OCI-LY7 (cell line): ENCODE measurements at regions not wholly inside any gene's neighbourhood (a gene's known extent, or its start where the extent isn't known, plus 50 kb on each side); places are given as distances from the start of the nearest gene placed in this dataset.

Experiments used
- BruUV-seq: library from RNA; stranded (reverse); fragments of 400-500 nt; replicated peaks from 2 replicates; lab custom pipeline; 2021; lab: Mats Ljungman, UMichigan
- CTCF ChIA-PET: fragments of 300-600 bp; sonication (Branson Sonifier 250); formaldehyde crosslinking; loops from one replicate; lab custom pipeline; 2022; ENCODE audit warnings: antibody characterized with exemption; ENCODE audit not compliant: unreplicated experiment; lab: Charles Lee
- POLR2A ChIA-PET: fragments of 300-600 bp; sonication (Branson Sonifier 250); formaldehyde crosslinking; loops from one replicate; lab custom pipeline; 2022; ENCODE audit warnings: antibody characterized with exemption; lab: Charles Lee
- DNase-seq: peaks from one replicate; pipeline ENCODE4 v3.0.0-alpha.2; 2015; ENCODE audit warnings: low spot score
- H2AFZ ChIP-seq: fragments of 200-600 bp; sonication (generic), shearing (Covaris generic); 2 replicates; pipeline ENCODE4 v1.6.1; 2014; ENCODE audit warnings: mild to moderate bottlenecking, antibody characterized with exemption, low read length, moderate library complexity
- H3K27ac ChIP-seq: fragments of 200-600 bp; sonication (generic); 2 replicates; pipeline ENCODE4 v1.5.1; 2014; ENCODE audit warnings: mixed run types, low read depth, mild to moderate bottlenecking, moderate library complexity, low read length, inconsistent platforms; ENCODE audit not compliant: poor library complexity, severe bottlenecking
- H3K36me3 ChIP-seq: fragments of 200-600 bp; sonication (generic); 2 replicates; pipeline ENCODE4 v1.6.1; 2014; ENCODE audit warnings: mild to moderate bottlenecking, antibody characterized with exemption, low read length, moderate library complexity, mixed read lengths; ENCODE audit not compliant: insufficient read depth
- H3K4me1 ChIP-seq: fragments of 200-600 bp; sonication (generic); 2 replicates; pipeline ENCODE4 v1.5.1; 2014; ENCODE audit warnings: mild to moderate bottlenecking, low read length; ENCODE audit not compliant: insufficient read depth, poor library complexity, severe bottlenecking
- H3K4me2 ChIP-seq: fragments of 200-600 bp; sonication (generic); 2 replicates; pipeline ENCODE4 v1.6.1; 2014; ENCODE audit warnings: mild to moderate bottlenecking, low read length
- H3K4me3 ChIP-seq: fragments of 200-600 bp; sonication (generic); 2 replicates; pipeline ENCODE4 v1.5.1; 2014; ENCODE audit warnings: mild to moderate bottlenecking, low read depth, low read length; ENCODE audit not compliant: poor library complexity, severe bottlenecking
- H3K79me2 ChIP-seq: fragments of 200-600 bp; sonication (generic); 2 replicates; pipeline ENCODE4 v1.6.1; 2016; ENCODE audit warnings: low read depth, mild to moderate bottlenecking, low read length, moderate library complexity, mixed read lengths; ENCODE audit not compliant: insufficient read depth
- H3K9me2 ChIP-seq: fragments of 200-600 bp; sonication (generic); 2 replicates; pipeline ENCODE4 v1.6.1; 2016; ENCODE audit warnings: mild to moderate bottlenecking, low read length, mixed read lengths; ENCODE audit not compliant: insufficient read depth
- H3K9me3 ChIP-seq: fragments of 200-600 bp; sonication (generic); 2 replicates; pipeline ENCODE4 v1.6.1; 2014; ENCODE audit warnings: mild to moderate bottlenecking, mixed run types, low read length, mixed read lengths
- H4K20me1 ChIP-seq: fragments of 200-600 bp; sonication (generic); 2 replicates; pipeline ENCODE4 v1.6.1; 2014; ENCODE audit warnings: mild to moderate bottlenecking, antibody characterized with exemption, low read length, moderate library complexity, mixed read lengths; ENCODE audit not compliant: insufficient read depth
- EZH2phosphoT487 ChIP-seq: fragments of 200-600 bp; sonication (generic); IDR thresholded peaks from 2 replicates; pipeline ENCODE4 v1.6.1; 2018; ENCODE audit warnings: low read depth, borderline replicate concordance, mild to moderate bottlenecking, mixed run types, antibody characterized with exemption, low read length, moderate library complexity, mixed read lengths
- intact Hi-C: fragments of 100-400 bp; cut with micrococcal nuclease; formaldehyde crosslinking; loops from one replicate; pipeline ENCODE4 v1.10.0; 2022; ENCODE audit not compliant: unreplicated experiment
- TF ChIP-seq, protein P1 (sequence below): fragments of 200-600 bp; sonication (generic); conservative IDR thresholded peaks from 2 replicates; pipeline ENCODE4 v1.5.1; 2014; ENCODE audit warnings: mild to moderate bottlenecking, antibody characterized with exemption, low read length, moderate library complexity, mixed read lengths

DNA sequence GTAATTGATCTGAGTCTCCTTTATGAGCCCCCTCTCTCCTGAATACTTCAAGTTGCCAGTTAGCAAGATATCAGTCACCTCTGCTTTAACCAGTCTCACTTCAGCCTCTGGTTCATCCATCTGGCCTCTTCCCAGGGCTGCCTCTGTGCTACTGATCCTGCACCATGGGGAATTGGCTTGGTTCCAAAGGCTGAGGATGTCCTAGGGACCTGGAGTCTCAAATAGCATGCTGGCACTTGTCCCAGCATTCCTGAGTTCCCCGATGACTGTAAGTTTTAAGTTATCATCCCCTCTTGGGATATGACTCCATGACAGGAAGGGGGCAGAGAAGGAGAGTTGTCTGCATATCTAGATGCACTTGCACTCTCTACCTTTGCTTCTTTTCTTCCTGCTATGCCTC lies 252.0 kb downstream of the PTBP2 start:
- TF ChIP-seq, protein P1, sequence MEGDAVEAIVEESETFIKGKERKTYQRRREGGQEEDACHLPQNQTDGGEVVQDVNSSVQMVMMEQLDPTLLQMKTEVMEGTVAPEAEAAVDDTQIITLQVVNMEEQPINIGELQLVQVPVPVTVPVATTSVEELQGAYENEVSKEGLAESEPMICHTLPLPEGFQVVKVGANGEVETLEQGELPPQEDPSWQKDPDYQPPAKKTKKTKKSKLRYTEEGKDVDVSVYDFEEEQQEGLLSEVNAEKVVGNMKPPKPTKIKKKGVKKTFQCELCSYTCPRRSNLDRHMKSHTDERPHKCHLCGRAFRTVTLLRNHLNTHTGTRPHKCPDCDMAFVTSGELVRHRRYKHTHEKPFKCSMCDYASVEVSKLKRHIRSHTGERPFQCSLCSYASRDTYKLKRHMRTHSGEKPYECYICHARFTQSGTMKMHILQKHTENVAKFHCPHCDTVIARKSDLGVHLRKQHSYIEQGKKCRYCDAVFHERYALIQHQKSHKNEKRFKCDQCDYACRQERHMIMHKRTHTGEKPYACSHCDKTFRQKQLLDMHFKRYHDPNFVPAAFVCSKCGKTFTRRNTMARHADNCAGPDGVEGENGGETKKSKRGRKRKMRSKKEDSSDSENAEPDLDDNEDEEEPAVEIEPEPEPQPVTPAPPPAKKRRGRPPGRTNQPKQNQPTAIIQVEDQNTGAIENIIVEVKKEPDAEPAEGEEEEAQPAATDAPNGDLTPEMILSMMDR: no peak
- TF ChIP-seq EZH2phosphoT487: no peak
- DNase-seq: no peak
- Histone ChIP-seq H3K4me1 (no peaks in the 10 kb centered on the region), H3K79me2 (no peaks in the 10 kb centered on the region), H3K27ac (no peak overlapping the region), H4K20me1 (no peaks in the 10 kb centered on the region), H3K9me2 (no peaks in the 10 kb centered on the region), H2AFZ (no peak overlapping the region), H3K4me3 (no peak overlapping the region), H3K36me3 (no peaks in the 10 kb centered on the region), H3K9me3 (no peaks in the 10 kb centered on the region), H3K4me2 (no peak overlapping the region)
- intact Hi-C loops: no loop called here
- ChIA-PET CTCF (no interaction called here), POLR2A (no interaction called here)
- BruUV-seq: no TSS peak

DNA sequence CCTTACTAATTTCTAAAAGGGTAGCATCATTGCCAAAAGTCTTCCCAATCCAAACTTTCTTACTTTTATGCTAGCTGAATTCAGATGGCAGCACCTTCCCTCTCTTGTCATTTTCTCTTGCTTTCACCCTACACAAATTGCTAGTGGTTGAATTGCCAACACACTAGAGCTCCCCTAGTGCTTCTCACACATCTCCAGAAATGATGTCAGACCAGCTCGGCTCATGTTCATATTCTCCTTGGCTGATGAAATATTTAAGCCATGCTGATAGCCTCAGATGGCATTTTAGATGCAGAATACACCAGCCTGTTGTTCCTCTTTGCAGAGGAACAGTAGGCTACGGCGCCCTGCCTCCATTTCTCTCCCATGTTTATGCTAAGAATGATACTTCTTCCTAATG lies 256.9 kb downstream of the PTBP2 start:
- no peaks in the 10 kb centered on the region for H3K9me3 ChIP-seq
- no peaks in the 10 kb centered on the region for H3K36me3 ChIP-seq
- H3K9me2 ChIP-seq: no peaks in the 10 kb centered on the region
- ChIA-PET CTCF (no interaction called here), POLR2A (no interaction called here)
- BruUV-seq: no TSS peak
- H3K4me2 ChIP-seq: no peak overlapping the region
- H4K20me1 ChIP-seq: no peaks in the 10 kb centered on the region
- intact Hi-C loops: no loop called here
- H3K4me1 ChIP-seq: no peaks in the 10 kb centered on the region
- TF ChIP-seq, protein P1: no peak
- TF ChIP-seq EZH2phosphoT487: no peak
- H3K79me2 ChIP-seq: no peaks in the 10 kb centered on the region
- no peak overlapping the region for H2AFZ ChIP-seq
- DNase-seq: no peak
- H3K27ac ChIP-seq: no peak overlapping the region
- no peak overlapping the region for H3K4me3 ChIP-seq

DNA sequence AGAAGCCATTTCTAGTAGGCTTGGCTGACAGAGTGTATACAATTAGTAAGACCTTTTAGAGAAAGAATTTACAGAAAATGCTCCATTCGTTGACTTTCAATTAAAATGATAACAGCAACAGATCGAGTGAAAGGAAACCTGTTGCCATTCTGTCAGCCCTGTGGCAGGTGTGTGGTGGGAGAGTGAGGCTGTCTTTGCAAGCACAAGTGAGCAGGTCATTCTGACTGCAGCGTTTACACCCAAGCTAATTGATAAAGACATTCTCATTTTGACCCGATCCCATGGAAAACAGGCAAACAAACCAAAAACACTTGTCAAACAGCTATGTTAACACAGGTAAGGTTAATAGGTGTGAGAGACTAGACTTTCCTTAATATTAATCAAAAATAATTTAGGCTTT lies 257.3 kb downstream of the PTBP2 start:
- Histone ChIP-seq H3K9me3 (no peaks in the 10 kb centered on the region), H3K36me3 (no peaks in the 10 kb centered on the region), H3K4me1 (no peaks in the 10 kb centered on the region), H4K20me1 (no peaks in the 10 kb centered on the region), H3K27ac (no peak overlapping the region), H3K9me2 (no peaks in the 10 kb centered on the region), H2AFZ (no peak overlapping the region), H3K79me2 (no peaks in the 10 kb centered on the region), H3K4me2 (no peak overlapping the region), H3K4me3 (no peak overlapping the region)
- BruUV-seq: no TSS peak
- intact Hi-C loops: no loop called here
- no peak for TF ChIP-seq EZH2phosphoT487
- TF ChIP-seq, protein P1: no peak
- no peak for DNase-seq
- ChIA-PET CTCF (no interaction called here), POLR2A (no interaction called here)
